HG02870 (cell line): ENCODE measurements at regions not wholly inside any gene's neighbourhood (a gene's known extent, or its start where the extent isn't known, plus 50 kb on each side); places are given as distances from the start of the nearest gene placed in this dataset.

Experiments used
- ATAC-seq: cut with Tn5 transposase; IDR thresholded peaks from one replicate; pipeline ENCODE4 v1.9.1; 2021; ENCODE audit warnings: mild to moderate bottlenecking, moderate library complexity; ENCODE audit not compliant: unreplicated experiment

DNA sequence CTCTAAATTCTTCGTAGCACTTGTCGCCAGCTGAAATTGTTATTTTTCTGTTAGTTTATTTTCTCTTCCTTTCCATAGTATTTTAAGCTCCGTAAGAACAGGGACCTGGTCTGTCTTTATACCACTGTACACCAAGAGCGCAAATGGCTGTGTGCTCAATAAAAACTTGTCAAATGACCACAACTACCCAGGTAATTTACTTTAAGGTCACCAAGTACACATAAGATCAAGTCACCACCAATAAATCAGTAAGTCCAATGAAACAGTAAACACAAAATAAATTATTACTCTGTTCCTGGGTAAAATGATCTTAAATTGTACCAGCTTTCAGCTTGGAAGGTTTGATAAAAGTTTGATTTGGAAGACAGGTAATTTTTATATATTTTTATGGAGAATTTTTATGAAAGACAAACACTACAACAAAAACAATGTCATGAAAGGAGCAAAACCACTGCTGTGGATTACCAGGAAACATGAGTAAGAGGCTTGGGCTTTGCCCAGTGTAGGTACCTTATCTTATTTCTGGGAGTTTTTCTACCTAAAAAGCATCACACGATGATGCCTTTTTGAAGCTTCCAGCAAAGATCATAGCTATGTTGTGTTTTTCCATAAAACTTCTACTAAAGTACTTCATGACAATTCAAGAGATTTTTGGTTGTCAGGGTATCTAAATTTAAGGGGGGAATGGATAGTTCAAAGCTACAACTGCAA lies 406.8 kb downstream of the SHQ1 start:
- no peak for ATAC-seq

DNA sequence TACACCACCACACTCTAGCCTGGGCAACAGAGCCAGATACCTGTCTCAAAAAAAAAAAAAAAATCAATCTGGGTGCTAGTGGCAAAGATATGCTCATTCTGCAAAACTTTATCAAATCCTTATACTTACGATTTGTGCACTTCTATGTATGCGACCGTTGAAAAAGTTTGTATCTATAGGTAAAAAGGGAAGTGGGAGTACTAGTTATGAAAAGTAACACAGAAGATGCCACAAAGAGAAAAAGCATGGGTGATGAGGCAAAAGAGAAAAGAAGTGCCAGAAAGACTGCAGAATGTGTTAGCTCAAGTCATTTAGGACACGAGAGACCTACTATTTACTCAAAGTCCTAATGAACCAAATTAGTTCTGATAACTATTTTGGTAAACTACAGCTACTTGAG lies 407.8 kb downstream of the SHQ1 start:
- no peak for ATAC-seq

DNA sequence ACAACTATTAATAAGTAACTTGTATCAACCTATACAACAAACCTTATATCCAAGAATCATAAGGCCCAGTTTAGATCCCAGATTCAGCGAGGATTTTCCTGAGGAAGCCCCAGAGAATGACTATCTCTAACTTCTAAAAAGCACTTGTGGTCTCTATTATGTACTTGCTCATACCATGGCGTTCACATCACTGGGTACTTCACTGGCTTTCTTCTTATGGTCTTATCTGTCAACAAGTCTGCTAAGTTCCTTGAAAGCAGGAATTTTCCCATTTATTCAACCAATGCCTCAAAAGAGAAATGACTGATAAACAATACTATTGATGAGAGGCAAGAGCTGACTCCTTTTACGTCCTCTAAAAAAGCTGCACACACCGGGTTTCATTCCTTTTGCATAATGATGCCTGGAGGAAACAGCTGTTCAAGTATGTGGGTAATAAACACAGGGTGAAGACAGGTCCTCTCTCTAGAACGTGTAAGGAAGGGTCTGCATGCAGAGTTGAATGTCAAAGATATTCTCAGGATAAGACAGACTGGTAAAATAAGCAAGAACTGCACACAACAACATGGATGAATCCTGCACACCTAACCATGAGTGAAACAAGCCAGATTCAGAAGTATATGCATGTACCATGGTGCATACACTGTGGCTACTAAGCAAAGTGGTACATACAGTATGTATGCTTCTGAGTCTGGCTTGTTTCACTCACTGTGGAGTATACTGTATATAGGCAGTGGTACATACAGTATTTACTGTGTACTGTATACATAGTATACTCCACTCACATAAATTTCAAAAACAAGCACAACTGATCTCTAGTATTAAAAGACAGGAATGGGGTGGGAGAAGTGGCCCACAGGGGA lies 408.7 kb downstream of the SHQ1 start:
- ATAC-seq: peak; percentile 45

DNA sequence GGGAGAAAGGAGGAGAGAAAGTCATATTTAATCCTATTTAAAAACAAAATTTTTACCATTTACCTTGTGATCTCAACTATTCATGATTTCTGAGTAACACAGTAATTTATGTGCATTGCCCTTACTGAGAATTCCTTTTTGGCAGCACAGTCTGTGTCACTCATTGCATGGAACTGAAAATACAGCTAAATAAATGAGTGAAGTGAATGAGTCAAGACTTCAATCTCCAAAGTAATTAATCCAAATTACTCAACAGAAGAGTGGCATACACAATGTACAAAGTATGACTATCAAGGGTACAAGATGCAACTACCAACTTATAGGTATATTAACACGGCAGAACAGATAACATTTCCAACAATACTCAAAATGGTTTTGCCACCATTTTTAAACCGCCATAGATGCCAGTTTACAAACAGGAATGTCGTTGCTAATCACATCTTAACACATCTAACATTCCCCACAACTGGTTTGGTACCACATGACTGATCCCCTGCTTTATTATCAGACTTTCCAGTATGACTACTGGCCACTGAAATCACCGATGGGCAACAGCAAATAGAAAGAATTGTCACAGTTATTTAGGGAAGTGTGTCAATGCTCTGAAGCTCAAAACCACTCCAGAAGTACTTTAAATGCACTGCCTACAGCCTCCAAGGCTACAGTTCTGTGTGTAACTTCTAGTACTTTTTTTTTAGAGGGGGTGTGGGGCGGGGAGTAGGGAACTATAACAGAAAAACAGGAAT lies 410.4 kb downstream of the SHQ1 start:
- no peak for ATAC-seq

DNA sequence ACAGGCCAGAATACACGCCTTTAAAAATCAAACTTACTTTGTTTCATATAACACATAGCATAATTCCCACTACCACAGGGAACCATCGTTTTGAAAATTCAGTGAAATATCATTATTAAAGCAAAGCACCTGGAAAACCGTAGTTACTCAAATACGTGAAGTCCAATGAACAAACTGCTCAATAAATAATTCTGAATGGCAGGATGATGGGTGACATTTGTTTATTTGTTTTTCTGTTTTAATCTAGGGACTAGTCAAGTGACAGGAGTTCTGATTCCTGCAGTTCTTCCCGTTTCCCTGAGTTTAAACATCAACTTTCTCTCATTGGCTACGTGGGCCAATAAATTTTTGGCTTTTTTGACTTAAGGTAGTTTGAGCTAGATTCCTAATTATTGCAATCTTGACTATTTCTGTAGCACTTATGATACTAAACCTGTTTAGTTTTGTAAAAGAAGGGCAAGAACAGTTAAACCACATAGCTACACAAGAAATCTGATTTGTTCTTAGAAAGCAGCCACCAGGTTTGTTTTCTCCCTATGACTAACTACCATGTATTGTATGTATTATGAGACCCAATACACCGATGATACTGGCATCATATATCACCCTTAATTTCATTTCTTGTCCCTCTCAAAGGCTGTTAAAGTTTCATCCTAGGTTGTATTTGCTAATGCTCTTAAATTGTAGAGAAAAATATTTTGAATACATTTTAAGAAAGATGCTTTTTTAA lies 411.2 kb downstream of the SHQ1 start:
- no peak for ATAC-seq

DNA sequence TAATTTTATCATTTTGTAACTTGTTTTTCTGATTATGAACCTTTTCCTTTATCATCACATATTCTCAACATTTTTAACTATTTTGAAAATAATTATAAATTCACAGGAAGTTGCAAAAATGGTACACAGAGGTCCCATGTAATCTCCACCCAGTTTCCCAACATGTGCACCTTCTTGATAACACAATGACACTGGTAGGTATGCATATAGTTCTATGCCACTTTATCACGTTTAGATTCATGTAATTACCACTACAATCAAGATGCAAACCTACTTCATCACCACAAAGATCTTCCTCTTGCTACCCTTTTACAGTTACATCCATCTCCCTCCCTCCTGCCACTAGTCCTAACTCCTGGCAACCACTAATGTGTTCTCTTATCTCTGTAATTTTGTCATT lies 413.9 kb downstream of the SHQ1 start:
- ATAC-seq: no peak

DNA sequence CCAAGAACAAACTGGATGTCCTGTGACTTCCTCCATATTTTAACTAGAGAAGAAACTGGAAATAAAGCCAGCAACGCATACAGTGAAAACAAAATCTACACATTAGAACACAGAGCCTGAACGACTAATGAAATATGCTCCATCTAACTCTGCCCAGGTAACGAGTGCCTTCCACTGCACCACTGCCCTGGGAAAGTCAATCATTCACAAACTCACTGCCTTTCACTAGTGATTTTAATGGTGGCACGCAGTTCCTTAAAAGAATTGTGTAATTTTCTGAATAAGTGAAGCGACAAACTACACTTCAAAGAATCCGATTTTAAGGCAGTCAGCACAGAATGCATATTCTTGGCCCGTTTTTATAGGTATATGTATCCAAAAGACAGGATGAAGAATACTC lies 416.0 kb downstream of the SHQ1 start:
- no peak for ATAC-seq

DNA sequence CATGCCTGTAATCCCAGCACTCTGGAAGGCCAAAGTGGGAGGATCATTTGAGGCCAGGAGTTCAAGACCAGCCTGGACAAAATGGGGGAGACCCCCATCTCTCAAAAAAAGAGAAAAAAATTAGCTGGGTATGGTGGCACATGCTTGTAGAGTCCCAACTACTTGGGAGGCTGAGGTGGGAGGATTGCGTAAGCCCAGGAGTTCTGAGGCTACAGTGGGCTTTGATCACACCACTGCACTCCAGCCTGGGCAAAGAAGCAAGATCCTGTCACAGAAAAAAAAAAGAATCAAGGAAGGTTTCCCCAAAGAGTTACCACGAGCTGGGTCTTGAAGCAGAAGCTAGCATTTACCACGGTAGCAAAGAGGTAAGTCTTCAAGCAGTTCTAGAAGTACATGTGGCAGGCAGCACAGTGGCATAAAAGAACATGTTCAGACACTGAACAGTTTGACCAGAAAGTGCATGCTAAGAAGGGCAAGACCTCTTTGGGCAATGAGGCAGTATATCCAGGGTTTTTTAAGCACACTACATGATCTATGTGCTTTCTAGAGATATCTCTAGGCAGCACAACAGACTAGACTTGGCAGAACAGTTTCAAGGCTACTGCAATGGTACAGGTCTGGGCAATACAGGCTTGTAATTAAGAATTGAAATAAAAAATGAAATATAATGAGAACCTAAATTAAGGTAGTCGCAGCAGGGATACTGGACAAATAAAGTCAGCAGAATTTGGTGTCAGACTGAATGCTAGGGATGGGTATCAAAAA lies 418.5 kb downstream of the SHQ1 start:
- ATAC-seq: no peak

DNA sequence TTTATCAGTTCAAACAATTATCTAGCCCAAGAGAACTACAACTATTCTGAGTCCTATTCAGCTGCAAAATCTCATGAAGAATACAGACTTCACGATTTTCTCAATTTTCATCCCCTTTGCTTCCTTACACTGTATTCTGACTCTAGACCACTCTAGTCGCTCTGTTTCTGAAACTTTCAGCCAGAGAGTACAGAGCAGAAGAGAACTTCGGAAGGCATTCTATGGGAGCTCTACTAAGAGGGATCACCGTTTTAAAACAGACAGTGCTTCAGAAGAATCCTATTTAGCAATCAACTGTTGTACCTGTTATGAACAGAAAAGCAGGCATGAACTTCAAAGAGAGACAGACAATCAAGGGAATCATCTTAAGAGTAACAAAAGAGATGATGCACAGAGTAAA lies 419.4 kb downstream of the SHQ1 start:
- ATAC-seq: no peak

DNA sequence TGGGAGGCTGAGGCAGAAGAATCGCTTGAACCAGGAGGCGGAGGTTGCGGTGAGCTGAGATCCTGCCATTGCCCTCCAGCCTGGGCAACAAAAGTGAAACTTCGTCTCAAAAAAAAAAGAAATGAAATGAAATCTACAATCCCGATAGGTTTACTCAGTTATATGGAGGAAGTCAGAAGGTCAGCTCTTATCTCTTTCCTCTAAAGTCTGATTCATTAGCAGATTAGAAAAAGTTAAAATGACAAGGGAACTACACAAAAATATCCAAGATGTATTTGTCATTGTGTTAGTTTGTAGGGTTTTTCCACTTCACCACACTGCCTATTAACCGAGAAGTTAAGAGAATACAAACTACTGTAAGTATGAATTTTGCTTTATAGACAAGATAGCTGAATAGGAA lies 420.6 kb downstream of the SHQ1 start:
- no peak for ATAC-seq

DNA sequence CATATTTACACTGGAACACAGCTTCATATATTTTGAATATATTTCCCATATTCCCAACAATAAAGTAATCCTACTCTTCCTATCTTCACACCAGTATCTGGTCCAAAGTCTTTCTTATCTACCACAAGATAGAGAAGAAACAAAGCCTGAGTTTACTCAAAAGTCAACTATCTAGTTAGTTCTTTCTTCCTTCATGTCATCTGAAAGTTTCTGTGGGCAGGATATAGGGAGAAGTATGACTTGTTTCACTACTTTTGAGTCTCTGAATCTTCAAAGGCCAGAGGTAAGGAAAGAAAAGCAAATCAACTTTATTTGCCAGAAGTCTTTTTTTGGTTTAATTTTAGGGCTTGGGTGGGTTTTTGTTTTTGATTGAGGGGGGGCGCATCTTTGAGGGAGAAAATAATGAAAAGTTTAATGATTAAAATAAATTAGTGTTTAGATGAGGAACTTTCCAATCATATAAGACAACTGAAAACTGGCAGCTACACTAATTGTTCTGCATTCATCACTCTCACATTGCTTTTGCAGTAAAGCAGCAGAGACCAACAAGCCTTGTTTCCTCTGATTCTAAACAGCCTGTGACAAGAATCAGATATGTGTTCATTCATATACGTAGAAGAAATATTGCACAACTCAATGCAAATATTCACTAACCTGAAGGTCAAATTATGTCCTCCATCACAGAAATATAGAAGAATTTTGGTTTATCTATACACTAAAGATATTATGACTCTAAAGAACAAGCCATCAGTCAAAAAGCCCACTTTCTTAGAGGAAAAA lies 421.4 kb downstream of the SHQ1 start:
- ATAC-seq: peak; percentile 85

DNA sequence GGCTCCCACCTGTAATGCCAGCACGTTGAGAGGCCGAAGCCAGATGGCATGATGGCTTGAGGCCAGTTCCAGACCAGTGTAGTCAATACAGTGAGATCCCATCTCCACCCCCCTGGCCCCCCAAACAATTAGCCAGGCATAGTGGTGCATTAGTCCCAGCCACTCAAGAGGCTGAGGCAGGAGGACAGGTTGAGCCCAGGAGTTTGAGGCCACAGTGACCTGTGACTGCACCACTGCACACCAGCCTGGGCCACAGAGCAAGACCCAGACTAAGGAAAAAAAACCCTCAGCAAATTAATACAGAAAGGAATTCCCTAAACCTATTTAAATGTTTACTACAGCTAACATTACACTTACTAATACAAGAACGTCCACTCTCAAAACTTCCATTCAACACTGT lies 424.6 kb downstream of the SHQ1 start:
- ATAC-seq: no peak

DNA sequence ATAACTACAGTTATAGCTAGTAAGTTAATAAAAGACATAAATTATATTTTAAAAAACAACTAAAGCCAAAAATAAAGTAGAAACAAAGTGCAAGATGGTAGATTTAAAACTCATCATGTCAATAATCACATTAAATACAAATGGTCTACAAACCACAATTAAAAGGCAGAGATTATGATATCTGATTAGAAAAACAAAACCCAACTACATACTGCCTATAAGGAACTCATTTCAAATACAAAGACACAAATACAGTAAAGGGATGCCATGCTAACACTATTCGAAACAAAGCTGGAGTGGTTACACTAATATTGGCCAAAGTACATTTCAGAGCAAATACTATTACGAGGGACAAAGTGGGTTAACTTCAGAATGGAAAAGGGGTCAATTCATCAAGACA lies 426.5 kb downstream of the SHQ1 start:
- ATAC-seq: no peak

DNA sequence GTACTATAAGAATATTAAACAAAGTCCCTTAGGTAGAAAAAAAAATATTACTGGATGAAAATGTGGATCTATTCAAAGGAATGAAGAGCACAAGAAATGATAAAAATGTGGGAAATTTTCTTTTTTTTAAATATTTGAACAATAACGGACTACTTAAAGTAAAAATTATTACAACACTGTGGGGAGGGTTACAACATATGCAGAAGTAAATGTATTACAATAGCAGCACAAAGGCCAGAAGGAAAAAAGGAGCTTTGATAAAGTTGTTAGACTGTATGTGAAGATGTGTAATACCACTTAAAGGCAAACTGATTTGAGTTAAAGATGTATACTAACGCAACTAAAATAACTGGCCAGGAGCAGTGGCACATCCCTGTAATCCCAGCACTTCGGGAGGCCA lies 427.1 kb downstream of the SHQ1 start:
- ATAC-seq: no peak

DNA sequence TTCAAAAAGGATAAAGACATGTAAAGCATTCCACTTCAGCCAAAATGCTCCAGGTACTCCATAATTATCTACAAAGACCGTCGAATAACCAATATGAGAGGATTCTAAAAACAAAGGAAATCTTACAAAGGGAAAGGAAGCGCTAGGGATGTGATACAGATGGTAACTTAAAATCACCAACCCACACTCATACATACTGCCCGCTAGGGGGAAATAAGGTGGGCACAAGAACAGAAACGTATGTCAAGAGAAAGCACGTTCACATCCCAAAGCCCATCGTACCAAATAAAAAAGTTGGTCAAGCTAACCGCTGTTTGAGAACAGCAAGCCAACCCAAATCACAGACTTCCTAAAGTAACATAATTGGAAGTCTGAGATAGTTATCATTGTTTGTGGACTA lies 429.4 kb downstream of the SHQ1 start:
- ATAC-seq: no peak

DNA sequence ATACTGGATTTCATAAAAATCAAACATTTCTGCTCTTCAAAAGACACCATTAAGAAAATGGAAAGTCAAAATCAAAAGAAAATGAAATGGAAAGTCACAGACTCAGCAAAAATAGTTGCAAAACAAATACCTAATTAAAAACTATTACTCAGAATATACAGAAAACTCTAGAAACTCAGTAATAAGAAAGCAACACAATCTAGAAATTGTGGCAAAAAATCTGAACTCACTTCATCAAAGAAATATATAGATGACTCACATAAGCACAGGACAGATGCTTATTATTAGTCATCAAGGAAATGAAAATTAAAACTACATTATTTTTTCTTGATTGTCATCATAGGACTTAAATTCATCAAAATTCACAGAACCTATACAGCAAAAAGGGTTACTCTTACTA lies 430.0 kb downstream of the SHQ1 start:
- no peak for ATAC-seq

DNA sequence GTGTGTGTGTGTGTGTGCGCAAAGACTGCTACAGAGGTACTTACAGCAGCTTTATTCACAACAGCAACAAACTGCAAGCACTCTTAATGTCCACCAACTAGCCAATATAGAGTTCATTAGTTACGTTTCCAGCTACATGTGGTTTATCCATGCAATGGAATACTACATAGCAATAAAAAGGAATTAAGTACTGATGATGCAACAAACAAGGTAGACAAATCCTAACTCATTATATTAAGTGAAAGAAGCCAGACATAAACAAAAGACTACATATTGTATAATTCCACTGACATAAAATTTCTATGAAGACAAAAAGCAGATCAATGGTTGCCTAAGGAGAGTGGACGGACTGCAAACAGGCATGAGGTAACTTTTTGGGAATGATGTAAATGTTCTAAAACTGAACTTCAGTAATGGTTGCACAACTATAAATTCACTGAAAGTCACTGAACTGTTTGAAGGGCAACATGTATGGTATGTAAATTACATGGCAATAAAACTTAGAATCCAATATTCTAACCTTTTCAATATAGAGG lies 433.7 kb downstream of the SHQ1 start:
- ATAC-seq: no peak

DNA sequence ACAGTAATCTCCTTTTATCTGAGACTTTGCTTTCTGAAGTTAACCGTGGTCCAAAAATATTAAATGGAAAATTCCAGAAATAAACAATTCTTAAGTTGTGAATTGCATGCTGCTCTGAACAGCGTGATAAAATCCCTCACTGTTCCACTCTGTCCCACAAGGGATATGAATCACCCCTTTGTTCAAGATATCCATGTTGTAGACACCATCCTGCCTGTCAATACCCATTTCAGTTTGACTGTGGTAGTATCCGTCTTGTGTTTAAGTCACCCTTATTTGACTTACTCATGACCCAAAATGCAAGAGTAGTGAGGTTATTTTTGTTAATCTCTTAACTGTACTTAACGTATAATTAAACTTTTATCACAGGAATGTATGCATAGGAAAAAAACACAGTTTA lies 435.0 kb downstream of the SHQ1 start:
- no peak for ATAC-seq

DNA sequence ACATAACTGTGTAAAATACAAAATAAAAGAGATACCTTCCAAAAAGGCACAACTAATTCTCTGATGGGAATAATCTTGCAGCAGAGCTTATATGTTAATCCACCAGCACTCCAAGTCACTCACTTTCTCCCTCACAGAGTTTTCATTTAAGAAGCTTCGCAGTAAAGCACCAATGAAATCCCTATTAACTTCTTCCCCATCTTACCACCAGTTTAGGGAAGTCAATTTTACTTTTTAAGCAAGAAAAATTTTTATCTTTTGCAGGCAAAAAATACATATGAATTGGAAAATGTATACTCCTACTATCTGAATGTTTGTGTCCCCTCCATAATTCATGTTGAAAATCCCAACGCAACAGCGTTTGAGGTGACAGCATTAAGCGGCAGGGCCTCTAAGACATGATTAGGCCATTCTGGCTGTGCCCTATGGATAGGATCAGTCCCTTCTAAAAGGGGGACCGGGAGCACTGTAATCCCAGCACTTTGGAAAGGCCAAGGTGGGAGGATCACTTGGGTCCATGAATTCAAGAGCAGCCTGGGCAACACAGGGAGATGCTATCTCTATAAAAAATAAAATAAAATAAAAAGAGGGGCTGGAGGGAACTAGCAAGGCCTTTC lies 435.8 kb downstream of the SHQ1 start:
- no peak for ATAC-seq
